HG02588 (cell line): ENCODE measurements at regions not wholly inside any gene's neighbourhood (a gene's known extent, or its start where the extent isn't known, plus 50 kb on each side); places are given as distances from the start of the nearest gene placed in this dataset.

ENCODE experiments used
- ATAC-seq: cut with Tn5 transposase; IDR thresholded peaks from one replicate; pipeline ENCODE4 v1.9.1; 2021; ENCODE audit warnings: mild to moderate bottlenecking, moderate library complexity; ENCODE audit not compliant: unreplicated experiment

DNA sequence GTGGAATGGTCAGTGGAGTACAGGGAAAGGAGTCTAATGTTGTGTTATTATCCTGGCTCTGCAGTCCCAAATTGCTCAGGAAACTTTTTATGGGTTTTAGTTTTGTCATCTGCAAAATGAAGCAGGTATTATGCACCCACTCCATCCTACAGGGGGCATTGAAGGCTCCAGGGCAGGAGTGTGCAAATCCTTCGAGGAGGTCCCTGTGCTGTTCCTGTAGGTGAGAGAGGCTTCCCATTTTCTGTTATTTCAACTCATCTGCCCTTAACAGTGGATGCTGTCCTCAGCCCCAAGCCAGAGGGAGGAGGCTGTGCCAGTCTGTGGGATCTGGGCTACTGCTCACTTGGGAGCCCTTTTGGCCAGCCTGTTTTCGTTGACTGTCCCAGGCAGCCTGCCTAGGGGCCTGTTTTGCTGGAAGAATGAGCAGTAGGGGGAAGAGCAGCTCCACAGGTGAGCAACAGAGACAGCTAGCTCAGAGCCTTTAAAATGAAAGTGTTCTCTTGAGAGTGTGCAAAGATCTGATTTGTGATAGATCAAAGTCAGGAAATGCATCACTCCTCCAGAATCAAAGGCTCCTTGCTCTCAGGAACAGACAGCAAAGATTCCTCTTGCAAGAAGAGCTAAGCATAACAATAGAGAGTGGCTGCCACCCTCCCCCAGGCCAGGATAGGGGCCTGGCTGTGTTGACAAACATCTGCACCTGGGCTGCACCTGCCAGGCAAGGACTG is 317.6 kb upstream of the PROX1 start:
- no peak for ATAC-seq

DNA sequence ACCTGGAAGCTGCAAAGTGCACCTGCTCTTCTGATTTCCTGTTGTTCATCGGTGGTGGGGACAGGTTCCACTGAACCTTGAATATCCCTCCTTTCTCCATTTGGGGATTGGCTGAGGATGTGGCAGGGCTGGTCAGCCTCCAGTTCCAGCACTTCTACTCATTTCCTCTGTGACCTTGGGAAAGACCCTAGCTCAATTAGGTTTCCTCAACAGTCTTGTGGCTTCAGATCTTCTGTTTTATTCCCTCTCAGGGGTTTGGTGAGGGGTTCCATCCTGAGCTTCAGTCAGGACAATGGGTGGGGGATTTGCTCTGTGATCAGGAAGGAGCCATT is 317.1 kb upstream of the PROX1 start:
- no peak for ATAC-seq

DNA sequence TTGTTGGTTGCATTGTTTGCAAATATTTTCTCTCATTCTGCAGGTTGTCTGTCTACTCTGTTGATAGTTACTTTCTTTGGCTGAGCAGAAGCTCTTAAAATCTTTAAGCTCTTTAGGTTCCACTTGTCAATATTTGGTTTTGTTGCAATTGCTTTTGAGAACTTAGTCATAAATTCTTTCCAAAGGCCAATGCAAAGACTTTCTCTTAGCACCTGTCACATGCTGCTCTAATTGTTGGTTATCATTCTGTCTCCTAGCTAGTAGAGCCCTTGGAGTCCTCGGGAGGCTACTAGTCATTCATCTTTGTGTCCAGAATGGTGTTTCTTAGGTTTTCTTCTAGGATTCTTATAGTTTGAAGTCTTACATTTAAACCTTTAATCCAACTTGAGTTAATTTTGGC is 312.7 kb upstream of the PROX1 start:
- no peak for ATAC-seq

DNA sequence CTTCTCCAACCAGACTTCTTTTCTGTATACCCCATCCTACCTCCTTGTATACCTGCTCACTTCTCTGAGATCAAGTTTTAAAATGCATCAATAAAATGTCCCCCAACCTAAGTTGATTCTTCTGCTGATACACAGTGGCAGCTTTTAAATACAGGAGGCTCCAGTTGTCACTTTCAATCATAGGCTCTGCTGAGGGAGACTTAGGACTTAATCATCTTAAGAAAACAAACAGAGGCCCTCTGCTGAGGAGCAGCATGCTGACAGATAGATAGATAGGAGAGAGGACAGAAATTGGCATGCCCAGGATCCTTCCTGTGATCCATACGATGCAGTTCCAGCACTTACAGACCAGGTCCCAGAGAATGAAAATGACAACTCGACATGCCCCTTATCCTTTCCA is 311.0 kb upstream of the PROX1 start:
- no peak for ATAC-seq

DNA sequence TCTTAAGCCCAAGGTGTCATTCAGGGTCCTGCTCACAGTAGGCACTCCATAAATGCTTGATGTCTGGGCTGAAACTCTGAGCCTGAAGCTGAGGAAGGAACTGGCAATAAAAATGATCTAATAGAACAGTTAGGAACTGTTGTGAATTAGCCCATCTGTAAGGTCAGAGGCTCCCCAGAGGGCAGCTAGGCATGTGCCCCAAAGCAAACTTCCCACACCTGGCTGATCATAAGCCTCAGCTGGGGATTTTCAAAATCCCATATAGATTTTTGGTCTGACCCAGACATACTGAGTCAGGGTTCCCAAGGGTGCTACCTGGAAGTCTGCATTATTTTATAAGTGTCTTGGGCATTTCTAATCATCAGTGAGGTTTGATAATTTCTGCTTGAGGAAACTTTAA is 309.4 kb upstream of the PROX1 start:
- no peak for ATAC-seq

DNA sequence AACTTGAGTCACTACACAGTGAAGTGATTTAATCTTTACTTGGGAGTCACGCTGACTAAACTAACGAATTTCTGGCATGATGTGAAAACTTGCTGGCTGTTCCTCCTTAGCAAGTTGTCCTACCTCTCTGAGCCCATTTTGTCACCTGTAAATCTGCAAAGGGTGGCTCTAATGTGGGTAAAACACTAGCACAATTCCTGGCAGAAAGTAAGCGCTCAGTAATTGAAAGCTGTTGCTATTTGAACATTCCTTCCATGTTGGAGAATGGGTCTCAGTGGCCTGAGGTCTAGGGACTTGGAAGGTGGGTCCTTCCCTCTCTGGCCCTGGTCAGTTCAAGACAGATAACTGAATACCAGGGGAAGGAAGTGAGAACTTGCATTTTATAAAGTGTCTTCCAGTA is 309.0 kb upstream of the PROX1 start:
- ATAC-seq, result no peak

DNA sequence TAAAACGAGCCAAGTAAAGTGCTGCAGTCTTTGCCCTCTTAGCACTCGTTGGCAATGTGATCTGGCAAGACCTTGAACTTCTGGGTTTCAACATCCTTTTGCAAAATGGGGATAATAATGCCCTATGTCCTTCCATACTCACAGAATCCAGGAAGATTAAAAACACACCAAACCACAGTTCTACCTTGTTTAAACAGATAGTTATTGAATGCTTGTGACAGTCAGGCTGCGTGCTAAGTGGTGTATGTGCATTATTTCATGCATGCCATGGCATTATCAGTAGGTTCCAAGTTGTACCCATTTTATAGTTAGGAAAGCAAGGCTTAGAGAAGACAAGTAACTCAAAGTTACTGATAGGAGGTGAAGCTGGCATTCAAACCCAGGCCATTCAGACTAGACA is 308.6 kb upstream of the PROX1 start:
- ATAC-seq, result no peak

DNA sequence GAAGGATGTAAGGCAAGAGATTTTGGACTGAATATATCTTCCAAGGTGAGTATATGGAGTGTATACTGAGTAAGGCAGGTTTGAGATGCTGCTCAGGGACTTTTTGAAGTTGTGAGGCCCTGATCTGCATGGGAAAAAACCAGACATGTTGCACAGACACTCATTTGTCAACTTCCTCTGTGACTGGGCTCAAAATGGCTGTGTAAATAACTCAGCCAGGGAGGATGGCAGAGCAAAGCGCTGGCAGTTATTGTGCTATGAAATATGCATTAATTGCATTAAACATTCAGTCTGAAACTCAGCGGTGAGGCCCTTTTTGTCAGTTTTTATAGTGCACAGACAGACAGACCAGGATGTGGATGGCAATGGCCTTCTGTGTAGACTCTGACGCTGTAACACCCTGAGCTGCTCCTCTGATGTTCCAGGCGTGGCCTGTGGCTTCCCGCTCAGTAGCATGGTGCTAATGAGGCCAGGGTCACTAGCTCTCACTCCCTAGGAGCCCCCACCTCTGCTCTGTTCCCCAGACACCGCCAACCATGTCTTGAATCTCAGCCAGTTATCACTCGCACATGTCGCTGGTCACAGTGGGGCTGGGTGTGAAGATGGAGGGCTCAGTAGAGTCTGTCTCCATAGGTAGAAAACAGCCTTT is 307.0 kb upstream of the PROX1 start:
- no peak for ATAC-seq

DNA sequence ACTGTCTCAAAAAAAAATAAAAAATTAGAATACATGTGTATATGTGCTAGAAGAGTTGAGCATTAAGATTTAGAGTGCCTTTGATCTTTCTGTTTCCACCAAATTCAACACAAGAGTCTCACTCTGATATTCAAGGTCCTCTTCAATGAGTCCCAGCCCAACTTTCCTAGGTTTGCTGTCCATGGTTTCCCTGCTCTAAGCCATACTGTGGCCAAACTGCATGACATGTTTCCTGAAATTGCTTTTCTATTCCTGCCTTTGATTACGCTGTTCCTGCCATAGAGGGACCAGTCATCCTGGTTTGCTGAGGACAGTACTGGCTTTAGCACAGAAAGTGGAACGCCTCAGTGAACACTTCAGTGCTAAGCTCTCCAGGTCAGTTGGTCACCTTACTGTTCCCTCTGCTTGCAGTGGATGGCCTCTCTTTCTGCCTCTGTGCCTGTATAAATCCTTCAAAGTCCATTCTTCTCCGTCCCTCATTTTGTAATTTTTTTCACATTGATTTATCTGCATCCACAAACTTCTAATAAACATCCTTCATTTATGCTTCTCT is 305.9 kb upstream of the PROX1 start:
- ATAC-seq, result no peak

DNA sequence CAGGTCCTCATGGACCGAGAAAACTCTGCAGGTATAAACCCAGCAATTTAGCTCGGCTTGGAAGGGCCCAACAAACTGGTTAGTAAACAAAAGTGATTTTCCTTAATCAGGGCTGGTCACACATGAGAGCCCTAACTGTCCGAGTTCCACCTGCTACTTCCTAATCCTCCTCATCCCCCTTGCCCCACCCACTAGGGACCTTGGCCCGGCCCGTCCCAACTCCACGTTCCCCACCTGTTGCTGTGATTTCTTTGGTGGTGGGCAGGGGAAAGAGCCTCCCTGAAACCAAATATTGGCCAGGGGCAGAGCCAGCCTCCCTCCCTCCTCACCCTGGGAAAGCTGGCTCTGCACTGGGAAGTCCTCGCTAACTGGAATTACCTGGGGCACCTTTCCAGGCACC is 304.2 kb upstream of the PROX1 start:
- ATAC-seq, result no peak

DNA sequence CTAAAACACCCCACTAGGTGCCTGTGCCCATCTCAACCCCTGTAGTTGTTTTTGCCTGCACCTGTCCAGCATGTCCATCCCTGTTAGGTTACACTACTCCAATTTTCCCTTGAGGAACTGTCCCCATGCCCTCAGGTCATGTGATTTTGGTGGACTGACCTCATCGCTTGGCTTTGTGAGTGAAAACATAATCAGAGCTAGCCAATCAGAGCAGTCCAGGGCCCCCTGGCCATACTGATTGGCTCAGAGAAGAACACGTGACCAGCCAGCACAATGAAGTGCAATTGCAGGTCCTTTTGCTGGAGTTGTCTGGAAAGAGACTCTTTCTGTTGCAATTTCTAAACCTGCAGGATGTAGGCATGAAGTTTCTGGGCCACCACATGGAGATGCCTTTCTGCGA is 303.3 kb upstream of the PROX1 start:
- ATAC-seq, result no peak

DNA sequence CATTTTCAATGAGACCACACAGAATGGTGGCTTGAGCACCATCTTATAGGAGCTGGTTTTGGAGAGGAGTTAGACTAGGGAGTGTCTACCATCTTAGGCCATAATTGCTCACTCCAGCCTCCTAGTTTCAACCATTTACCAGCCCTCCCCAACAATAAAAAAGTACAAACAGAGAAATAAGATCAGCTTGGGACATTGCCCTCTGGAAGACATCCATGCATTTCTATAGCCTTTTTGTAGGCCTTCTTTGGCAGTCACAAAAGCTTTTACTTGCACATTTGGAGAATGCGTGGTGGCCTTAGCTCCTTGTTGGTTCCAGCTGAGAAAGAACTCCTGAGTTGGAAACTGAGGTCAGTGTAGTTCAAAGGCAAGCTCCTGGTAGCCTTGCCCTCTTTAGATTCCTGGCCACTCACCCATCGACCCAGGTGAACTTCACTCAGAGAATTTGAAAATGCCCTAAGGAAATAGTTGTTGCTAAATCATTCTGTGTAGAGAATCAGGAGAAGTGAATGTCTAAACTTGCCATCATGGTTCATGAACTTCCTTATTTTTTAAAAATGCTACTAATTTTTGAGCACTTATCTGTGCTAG is 301.7 kb upstream of the PROX1 start:
- ATAC-seq, result no peak

DNA sequence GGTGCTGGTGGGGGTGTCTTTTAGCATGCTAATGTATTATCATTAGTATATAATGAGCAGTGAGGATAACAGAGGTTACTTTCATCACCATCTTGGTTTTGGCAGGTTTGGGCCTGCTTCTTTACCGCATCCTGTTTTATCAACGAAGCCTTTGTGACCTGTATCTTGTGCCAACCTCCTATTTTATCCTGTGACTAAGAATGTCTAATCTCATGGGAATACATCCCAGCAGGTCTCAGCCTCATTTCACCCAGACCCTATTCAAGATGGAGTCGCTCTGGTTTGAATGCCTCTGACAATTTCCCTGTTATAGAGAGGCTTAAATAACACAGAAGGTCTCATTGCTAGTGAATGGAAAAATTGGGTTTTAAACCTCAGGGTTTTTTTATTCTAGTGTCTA is 300.8 kb upstream of the PROX1 start:
- no peak for ATAC-seq

DNA sequence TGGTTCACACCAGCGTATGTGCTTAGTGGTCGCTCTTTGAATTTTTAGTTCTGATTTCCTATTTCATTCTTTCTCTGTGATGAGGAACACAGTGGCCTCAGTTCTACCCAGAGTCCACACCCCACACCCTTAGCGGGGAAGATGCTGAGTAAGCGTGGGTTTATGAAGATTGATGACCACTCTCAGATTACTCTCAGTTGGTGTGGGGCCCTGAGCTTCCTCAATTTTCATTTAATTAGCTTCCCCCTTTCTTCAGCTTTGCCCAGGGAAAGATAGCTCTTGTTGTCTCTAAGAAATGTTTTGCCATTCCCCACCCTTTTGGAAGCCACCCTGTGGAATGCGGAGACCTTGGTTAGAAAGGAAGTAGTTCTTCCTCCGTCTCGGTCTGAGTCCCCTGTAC is 299.9 kb upstream of the PROX1 start:
- ATAC-seq, result no peak

DNA sequence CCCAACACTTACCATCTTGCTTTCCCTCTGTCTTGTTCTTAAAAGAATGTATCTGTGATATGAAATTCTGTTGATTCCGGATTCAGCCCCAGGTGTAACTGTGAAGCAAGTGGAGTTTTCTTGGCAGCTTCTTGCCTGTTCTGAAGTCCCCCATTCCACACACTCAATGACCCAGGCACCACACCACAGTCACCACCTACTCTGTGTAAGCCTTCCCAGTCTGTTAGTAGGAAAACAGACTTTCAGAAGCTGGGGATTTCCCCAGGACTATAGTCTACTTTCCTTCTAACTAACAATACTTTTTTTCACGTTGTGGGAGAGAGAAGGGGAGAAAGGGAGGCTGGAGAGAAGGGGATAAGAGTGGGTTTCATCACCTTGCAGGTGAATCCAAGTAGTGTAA is 299.1 kb upstream of the PROX1 start:
- no peak for ATAC-seq

DNA sequence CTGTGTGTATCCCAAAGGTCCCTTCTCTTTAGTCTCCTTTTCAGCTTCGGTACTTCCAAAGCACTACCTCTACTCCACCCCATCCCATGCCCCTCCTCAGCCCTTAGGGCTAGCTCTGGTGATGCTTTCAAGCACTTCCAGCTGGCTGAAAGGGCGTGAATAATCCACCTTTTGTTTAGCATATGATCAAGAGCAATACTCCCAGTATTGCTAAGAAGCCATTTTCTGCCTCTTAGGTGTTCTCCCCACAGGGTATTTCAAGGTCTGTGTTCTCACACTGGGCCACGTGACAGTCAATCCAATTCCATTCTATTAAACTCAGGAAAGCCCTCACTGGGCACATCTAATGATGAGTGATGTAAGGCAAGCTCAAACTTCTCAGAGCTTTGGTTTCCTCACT is 298.5 kb upstream of the PROX1 start:
- no peak for ATAC-seq

DNA sequence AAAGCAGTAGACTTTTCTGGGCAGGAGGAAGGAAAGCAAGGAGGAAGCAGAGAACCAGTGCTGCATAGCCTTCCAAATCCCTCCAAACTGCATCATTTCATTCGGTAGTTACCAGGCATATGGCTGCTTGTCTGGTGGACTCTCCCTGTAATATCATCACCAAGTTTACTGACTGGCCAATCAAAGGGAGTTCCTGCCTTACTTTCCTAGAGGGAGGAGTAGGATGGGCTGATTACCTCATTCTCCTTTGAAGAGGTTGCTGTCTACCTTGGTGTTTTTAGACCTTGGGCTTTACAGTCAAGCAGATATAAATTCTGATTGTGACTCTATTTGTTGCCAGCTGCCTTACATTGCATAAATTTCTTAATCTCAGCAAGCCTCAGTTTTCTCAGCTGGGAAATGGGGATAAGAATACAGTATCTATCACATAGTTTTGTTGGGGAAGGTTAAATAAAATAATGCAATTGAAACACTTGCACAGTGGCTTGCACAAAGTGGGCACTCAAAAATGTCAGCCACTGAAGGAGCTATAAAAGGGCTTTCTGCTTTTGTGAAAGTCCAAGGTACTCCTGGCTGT is 297.3 kb upstream of the PROX1 start:
- no peak for ATAC-seq

DNA sequence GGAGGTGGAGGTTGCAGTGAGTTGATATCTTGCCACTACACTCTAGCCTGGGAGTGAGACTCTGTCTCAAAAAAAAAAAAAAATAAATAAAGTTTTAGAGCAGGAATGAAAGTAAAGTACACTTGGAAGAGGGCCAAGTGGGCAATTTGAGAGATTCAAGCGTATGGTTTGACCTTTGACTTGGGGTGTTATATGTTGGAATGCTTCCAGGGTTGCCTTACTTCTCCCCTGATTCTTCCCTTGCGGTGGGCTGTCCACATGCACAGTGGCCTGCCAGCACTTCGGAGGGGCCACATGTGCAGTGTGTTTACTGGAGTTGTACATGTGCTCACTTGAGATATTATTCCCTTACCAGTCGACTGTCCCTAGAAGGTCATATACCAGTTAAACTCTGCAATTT is 295.5 kb upstream of the PROX1 start:
- no peak for ATAC-seq

DNA sequence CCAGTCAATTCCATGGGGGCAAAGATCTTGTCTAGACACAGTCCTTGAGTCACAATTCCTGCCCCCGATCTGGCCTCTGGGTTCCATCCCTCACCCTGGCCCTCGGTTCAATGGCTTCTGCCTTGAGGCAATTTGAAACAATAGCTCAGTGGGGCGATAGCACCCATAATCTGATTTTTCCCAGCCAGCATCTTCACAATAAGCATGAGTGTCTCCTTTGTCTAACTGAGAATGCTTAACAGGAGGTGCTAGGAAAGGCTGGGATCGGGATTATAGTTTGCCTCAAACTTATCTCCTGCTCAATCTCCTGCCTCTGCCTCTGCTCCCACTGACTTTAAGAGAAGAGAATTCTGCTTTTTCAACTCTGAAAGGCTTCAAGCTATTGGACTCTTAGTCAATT is 293.9 kb upstream of the PROX1 start:
- no peak for ATAC-seq

DNA sequence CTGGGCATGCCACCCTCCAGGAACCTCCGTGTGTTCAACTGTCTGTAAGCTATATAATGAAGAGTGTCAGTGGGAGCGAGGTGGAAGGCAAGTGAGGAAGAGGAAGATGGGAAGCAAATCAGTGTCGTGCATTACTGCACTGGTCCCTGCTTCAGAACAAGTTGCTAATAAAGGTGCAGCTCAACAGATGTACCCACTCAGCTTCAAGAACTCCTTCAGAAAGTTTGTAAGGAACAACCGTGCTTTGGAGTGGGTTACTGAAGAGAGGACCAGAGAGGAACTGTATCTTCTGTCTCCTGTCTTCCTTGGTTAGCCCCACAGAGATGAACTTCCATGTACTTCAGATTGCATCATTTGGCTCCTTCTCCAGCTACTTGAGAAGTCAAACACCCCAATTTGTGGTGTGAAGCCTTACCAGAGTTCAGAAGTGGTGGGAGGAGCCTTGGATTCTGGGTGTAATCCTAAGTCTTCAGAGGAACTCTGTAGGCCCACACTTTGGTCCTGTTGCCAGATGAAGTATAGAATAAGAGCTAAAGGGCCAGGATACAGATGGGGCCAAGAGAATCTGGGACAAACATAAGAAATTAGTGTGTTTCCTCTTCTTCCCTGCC is 290.5 kb upstream of the PROX1 start:
- ATAC-seq, result no peak

DNA sequence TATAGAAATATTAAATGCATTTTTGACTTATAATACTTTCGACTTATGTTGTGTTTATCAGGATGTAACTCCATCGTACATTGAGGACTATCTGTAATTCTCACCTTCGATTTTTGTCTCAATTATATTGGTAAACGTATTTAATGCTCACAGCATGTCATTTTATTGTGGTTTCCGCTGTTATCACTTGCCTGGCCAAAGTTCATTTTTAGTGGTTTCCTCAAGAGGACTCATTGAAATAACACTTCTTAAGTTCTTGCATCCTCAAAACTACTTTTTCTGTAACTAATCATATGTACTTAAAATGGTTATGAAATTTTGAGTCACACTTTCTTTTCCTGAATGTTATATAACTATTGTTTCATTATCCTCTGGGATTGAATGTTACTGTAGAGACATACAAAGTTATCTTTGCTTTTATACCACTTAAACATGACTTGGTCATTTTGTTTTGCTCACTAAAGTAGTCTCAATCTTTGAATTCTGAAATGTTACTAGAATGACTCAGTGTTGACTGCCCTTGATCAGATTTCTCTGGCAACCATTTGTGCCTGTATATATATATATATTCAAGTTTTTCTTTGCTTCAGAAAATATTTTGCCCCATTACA is 289.6 kb upstream of the PROX1 start:
- ATAC-seq, result no peak
